Mesothelial cell of epicardium (in vitro differentiated cells): ENCODE measurements at regions not wholly inside any gene's neighbourhood (a gene's known extent, or its start where the extent isn't known, plus 50 kb on each side); places are given as distances from the start of the nearest gene placed in this dataset.

Experiments
- DNase-seq, 2 experiments: peaks; one replicate each; pipeline ENCODE4 v3.0.0; 2021; ENCODE audit warnings: low spot score in 2 of 2; ENCODE audit not compliant: unreplicated experiment in 2 of 2
- H3K27ac Mint-ChIP-seq: 2 replicates; pipeline ENCODE4 v1.8.0; 2021; ENCODE audit warnings: mixed read lengths
- H3K27me3 Mint-ChIP-seq: 2 replicates; pipeline ENCODE4 v1.8.0; 2021; ENCODE audit warnings: low read depth, mixed read lengths
- H3K36me3 Mint-ChIP-seq: 2 replicates; pipeline ENCODE4 v1.8.0; 2021; ENCODE audit warnings: mixed read lengths
- H3K4me1 Mint-ChIP-seq: 2 replicates; pipeline ENCODE4 v1.8.0; 2021; ENCODE audit warnings: mixed read lengths
- H3K4me3 Mint-ChIP-seq: 2 replicates; pipeline ENCODE4 v1.8.0; 2021; ENCODE audit warnings: mild to moderate bottlenecking, moderate library complexity, mixed read lengths
- H3K9me3 Mint-ChIP-seq: 2 replicates; pipeline ENCODE4 v1.8.0; 2021; ENCODE audit warnings: mixed read lengths
- TF ChIP-seq, protein P1 (sequence below): fragments of 200-600 bp; sonication (generic); IDR thresholded peaks from one replicate; pipeline ENCODE4 v1.5.0; 2021; ENCODE audit warnings: antibody characterized with exemption; ENCODE audit not compliant: unreplicated experiment

DNA sequence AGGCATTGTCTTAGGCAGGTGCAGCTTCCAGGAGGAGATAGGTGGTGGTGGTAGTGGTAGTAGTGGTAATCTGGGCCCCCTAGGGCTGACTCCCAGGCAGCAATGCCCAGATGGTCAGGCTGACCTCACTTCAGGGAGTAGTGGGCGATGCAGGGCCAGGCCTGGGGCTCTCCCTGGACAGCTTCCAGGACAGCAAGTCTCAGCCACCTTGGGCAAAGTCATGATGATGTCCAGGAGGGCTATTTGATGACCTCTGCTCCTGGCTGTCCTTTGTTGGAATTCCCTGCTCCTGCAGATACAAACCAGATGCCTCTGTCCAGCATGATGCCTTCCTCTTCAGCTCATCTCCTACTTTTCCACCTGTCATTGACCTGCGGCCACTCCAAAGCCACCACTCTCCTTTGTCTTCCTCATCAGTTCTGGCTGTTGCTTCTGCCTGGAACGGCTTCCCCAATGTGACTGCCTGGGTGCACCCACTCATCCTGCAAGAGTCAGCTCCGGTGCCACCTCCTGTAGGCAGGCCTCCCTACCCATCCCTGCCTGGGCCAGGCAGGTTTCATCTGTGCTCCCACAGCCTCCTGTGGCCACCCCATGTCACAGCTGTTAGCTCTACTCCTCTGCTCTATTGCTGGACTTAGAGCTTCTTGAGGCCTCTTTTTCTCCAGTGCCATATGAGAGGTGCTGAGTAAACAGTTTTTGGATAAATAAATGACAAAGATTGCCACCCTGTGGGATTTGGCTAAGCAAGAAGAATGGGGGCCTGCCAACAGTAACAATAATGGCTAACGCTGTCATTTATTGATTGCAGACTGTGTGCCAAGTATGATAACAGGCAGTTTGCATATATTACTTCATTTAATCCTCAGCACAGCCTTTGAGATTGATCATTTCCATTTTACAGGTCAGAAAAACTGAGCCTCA, 172.9 kb upstream of the NECTIN1 start:
- no peak overlapping the region for H3K27ac Mint-ChIP-seq
- H3K27me3 Mint-ChIP-seq = no peaks in the 10 kb centered on the region
- no peak overlapping the region for H3K4me3 Mint-ChIP-seq
- TF ChIP-seq, protein P1, sequence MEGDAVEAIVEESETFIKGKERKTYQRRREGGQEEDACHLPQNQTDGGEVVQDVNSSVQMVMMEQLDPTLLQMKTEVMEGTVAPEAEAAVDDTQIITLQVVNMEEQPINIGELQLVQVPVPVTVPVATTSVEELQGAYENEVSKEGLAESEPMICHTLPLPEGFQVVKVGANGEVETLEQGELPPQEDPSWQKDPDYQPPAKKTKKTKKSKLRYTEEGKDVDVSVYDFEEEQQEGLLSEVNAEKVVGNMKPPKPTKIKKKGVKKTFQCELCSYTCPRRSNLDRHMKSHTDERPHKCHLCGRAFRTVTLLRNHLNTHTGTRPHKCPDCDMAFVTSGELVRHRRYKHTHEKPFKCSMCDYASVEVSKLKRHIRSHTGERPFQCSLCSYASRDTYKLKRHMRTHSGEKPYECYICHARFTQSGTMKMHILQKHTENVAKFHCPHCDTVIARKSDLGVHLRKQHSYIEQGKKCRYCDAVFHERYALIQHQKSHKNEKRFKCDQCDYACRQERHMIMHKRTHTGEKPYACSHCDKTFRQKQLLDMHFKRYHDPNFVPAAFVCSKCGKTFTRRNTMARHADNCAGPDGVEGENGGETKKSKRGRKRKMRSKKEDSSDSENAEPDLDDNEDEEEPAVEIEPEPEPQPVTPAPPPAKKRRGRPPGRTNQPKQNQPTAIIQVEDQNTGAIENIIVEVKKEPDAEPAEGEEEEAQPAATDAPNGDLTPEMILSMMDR = no peak
- peaks cover 13% of the 10 kb centered on the region for H3K4me1 Mint-ChIP-seq
- no peaks in the 10 kb centered on the region for H3K36me3 Mint-ChIP-seq
- H3K9me3 Mint-ChIP-seq = no peaks in the 10 kb centered on the region
- no peak for DNase-seq

DNA sequence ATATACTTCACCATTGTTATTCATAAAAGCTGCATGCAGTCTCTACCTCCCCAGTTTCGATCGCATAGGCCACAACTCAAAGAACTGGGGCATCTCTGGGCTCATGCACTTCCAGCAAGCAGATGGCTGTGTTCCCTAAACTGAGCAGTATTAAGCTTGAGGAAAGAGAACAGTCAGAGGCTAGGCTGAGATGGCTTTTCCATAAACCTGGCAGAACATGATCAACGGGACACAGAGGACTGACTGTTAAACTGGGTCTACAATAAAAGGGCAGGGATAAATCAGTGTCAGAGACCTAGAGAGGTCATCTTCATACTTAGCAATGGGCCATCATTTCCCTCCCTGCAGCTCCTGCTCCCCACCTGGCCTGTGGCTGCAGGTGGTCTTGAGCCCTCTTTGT, 171.0 kb upstream of the NECTIN1 start:
- Mint-ChIP-seq H3K27ac (no peak overlapping the region), H3K4me1 (peaks cover 2% of the 10 kb centered on the region), H3K36me3 (no peaks in the 10 kb centered on the region), H3K9me3 (no peaks in the 10 kb centered on the region), H3K4me3 (no peak overlapping the region), H3K27me3 (no peaks in the 10 kb centered on the region)
- DNase-seq = no peak
- TF ChIP-seq, protein P1 = no peak

DNA sequence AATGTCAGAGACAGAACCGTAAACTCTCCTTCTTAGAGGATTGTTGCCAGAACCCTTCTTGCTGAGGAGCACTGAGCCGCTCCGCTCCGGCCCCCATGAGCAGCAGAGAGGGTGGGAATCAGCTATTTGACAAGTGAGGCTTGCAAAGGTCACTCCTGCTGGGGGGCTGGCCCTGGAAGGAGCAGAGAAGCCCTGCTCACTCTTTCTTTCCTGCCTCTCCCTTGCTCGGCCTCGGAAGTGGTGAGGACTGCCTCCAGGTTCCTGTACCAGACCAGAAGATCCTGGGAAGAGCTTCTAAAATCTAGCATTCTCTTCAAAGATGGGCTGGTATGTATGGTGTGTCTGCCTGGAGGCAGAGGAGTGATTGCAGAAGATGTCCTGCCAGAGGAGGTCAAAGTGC, 168.6 kb upstream of the NECTIN1 start:
- Mint-ChIP-seq H3K27me3 (peaks cover 3% of the 10 kb centered on the region), H3K4me3 (no peak overlapping the region), H3K27ac (no peak overlapping the region), H3K9me3 (no peaks in the 10 kb centered on the region), H3K4me1 (peaks cover 5% of the 10 kb centered on the region), H3K36me3 (no peaks in the 10 kb centered on the region)
- TF ChIP-seq, protein P1 = no peak
- no peak for DNase-seq

DNA sequence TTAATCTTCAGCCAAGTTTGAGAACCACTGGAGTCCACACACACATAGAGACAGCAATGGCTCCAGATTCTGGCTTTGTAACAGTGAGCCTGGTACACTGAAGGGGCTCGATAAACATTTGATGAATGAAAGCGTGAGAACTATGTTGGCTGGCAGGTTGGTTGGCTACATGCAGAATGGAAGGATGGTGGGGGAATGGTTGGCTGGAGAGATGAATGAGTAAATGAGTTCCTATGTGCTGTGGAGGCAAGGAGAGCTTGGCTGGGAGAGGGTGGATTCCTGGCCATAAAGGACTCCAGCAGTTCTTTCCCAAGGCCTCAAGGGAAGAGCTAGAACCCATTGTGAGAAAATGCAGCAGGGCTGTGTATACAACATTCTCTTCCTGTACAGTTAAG, 168.0 kb upstream of the NECTIN1 start:
- no peak overlapping the region for H3K27ac Mint-ChIP-seq
- TF ChIP-seq, protein P1 = no peak
- no peak overlapping the region for H3K4me3 Mint-ChIP-seq
- no peaks in the 10 kb centered on the region for H3K9me3 Mint-ChIP-seq
- H3K27me3 Mint-ChIP-seq = peaks cover 7% of the 10 kb centered on the region
- H3K36me3 Mint-ChIP-seq = no peaks in the 10 kb centered on the region
- H3K4me1 Mint-ChIP-seq = peaks cover 8% of the 10 kb centered on the region
- DNase-seq = no peak

DNA sequence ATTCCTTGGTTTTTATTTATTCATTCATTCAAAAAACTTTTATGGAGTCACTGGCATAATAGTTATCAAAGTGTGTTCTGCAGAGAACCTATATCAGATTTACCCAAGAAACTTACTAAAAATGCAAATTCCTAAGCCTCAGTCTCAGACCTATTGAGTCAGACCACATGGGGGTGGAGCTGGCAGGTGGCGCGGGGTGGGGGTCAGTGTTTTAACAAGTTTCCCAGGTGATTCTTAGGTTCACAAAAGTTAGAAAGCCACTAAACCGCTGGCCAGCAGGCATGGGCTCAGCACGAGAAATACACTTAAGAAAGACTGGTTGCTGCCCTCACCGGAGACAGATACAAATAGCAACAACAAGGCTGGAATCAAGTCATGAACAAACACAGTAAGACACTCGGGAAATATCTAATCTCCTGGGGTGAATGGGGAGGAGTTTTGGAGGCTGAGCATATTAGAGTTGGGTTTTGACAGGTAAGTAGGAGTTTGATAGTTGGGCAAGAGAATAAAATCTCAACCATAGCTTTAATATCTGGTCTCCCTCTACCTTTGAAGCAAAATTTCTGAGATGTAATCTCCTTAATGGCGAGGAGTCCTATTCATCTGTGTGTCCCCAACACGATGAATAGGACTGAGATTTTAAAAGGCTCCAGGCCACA, 167.5 kb upstream of the NECTIN1 start:
- TF ChIP-seq, protein P1 = no peak
- H3K27ac Mint-ChIP-seq = no peak overlapping the region
- no peaks in the 10 kb centered on the region for H3K9me3 Mint-ChIP-seq
- peaks cover 7% of the 10 kb centered on the region for H3K27me3 Mint-ChIP-seq
- peaks cover 8% of the 10 kb centered on the region for H3K4me1 Mint-ChIP-seq
- no peak for DNase-seq
- H3K36me3 Mint-ChIP-seq = no peaks in the 10 kb centered on the region
- H3K4me3 Mint-ChIP-seq = no peak overlapping the region
